LNCAP (cell line): ENCODE measurements at regions not wholly inside any gene's neighbourhood (a gene's known extent, or its start where the extent isn't known, plus 50 kb on each side); places are given as distances from the start of the nearest gene placed in this dataset.

Source experiments
- CTCF ChIP-seq: fragments of 450-650 bp; IDR thresholded peaks from 2 replicates; pipeline ENCODE4 v1.5.1; 2017; ENCODE audit warnings: mild to moderate bottlenecking

DNA sequence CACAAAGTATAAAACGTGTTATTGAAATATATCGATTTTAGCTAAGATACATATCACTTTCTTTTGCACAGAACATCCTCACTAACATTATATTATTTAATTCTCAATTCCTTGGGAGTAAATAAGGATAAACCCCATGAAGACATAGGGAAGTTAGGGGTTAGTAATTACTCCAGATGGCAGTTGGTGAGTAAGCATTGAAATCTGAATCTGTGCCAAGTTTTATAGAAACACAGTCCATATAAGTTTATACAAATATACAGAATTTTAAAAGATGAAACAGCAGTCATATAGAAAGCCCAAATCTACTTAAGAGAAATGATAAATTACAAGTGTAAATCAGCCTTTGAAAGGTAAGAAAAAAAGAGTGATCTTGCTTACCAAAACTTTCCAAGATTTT is 200.4 kb upstream of the SYT10 start:
- TF ChIP-seq CTCF, result no peak

DNA sequence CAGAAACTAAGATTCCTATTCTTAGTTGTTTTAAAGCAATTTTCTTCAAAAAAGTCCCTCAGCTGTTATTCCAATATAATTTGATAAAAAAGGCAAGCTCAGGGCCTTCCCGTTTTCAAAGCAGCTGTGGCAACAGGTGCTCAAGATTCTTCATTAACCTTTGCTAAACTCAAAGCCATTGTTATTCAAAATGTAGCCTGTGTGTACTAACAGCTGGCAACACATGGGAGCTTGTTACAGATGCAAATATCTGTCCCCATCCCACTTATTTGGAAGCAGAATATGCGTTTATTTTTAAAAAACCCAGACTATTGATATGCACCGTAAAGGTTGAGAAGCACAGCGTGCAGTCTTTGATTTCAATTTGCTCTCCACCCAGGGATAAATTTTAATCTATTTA is 210.4 kb upstream of the SYT10 start:
- no peak for TF ChIP-seq CTCF

GRCh38 chr12:33650832-33651231 is 211.2 kb upstream of the SYT10 start:
- TF ChIP-seq CTCF, result no peak

GRCh38 chr12:33653362-33653761 is 213.7 kb upstream of the SYT10 start:
- no peak for TF ChIP-seq CTCF

- TF ChIP-seq CTCF, result no peak
Observed at GRCh38 chr12:33654313-33654712, 214.7 kb upstream of the SYT10 start.

GRCh38 chr12:33663000-33663654 is 223.5 kb upstream of the SYT10 start:
- no peak for TF ChIP-seq CTCF

- TF ChIP-seq CTCF, result no peak
Observed at GRCh38 chr12:33669349-33669748, 229.7 kb upstream of the SYT10 start.

- no peak for TF ChIP-seq CTCF
Observed at GRCh38 chr12:33670284-33670683, 230.7 kb upstream of the SYT10 start.
